ENCODE measurements at regions not wholly inside any gene's neighbourhood (a gene's known extent, or its start where the extent isn't known, plus 50 kb on each side); places are given as distances from the start of the nearest gene placed in this dataset.

DNA sequence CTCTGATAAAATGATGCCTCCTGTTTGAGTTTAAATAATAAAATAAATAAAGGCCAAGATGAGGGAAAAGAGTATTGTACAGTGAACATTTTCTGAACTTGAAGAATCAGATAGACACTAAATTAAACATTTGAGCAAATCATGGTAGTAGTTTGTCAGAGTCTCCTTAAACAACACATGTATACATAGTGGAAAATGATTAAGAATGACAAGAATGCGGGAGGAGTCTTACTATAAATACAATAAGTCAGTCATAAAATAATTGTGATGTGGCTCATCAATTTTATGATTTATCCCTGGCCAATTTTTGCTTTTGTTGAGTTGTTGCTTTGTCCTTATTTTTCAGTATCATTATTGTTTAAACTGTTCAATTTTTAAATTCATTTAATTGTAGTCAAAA is 158.0 kb upstream of the TMC3 start:
- TF ChIP-seq, protein P1, sequence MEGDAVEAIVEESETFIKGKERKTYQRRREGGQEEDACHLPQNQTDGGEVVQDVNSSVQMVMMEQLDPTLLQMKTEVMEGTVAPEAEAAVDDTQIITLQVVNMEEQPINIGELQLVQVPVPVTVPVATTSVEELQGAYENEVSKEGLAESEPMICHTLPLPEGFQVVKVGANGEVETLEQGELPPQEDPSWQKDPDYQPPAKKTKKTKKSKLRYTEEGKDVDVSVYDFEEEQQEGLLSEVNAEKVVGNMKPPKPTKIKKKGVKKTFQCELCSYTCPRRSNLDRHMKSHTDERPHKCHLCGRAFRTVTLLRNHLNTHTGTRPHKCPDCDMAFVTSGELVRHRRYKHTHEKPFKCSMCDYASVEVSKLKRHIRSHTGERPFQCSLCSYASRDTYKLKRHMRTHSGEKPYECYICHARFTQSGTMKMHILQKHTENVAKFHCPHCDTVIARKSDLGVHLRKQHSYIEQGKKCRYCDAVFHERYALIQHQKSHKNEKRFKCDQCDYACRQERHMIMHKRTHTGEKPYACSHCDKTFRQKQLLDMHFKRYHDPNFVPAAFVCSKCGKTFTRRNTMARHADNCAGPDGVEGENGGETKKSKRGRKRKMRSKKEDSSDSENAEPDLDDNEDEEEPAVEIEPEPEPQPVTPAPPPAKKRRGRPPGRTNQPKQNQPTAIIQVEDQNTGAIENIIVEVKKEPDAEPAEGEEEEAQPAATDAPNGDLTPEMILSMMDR (conservative IDR thresholded peaks at IDR 0.05 in 1 of 2, IDR thresholded peaks at IDR 0.05 in 1 of 2; ENCODE audit: extremely low read depth in 1 of 2, insufficient read depth in 1 of 2, low read depth in 1 of 2, low read length in 2 of 2) = no peak
- no peak for TF ChIP-seq EZH2 (IDR thresholded peaks at IDR 0.05; ENCODE audit: borderline replicate concordance, low read length)
